Small intestine (tissue), 7 donors: ENCODE measurements at regions not wholly inside any gene's neighbourhood (a gene's known extent, or its start where the extent isn't known, plus 50 kb on each side); places are given as distances from the start of the nearest gene placed in this dataset.
"Not testable (repeated sequence)": the region's sequence is repeated elsewhere in the genome, so short reads cannot be mapped to it uniquely, and the experiment has no call there.

Source experiments
- DNase-seq, 2 donors: peaks; one replicate each; pipeline versions ENCODE4 v3.0.0 to v3.0.0-alpha.2; 2013
- FAIRE-seq: peaks from 2 replicates; lab custom pipeline; 2012; peaks lifted over from hg19 to GRCh38; lab: Jason Lieb, UNC
- H3K27ac ChIP-seq, 3 donors: one replicate each; pipeline ENCODE4 v1.5.1; 2013; ENCODE audit warnings: low read length in 2 of 3, mild to moderate bottlenecking in 2 of 3, control low read depth in 1 of 3, inconsistent platforms in 1 of 3, low read depth in 1 of 3, moderate library complexity in 1 of 3
- H3K27me3 ChIP-seq, 3 donors: one replicate each; pipeline ENCODE4 v1.6.1; 2013; ENCODE audit warnings: low read length in 3 of 3, inconsistent platforms in 1 of 3; ENCODE audit not compliant: control insufficient read depth in 3 of 3, insufficient read depth in 3 of 3
- H3K36me3 ChIP-seq, 3 donors: one replicate each; pipeline ENCODE4 v1.6.1; 2013; ENCODE audit warnings: low read length in 3 of 3, inconsistent platforms in 1 of 3, low read depth in 1 of 3, mild to moderate bottlenecking in 1 of 3, moderate library complexity in 1 of 3; ENCODE audit not compliant: control insufficient read depth in 3 of 3, insufficient read depth in 2 of 3
- H3K4me1 ChIP-seq, 3 donors: one replicate each; pipeline ENCODE4 v1.6.1; 2013; ENCODE audit warnings: low read length in 2 of 3, inconsistent platforms in 1 of 3, low read depth in 1 of 3, mild to moderate bottlenecking in 1 of 3, moderate library complexity in 1 of 3; ENCODE audit not compliant: control insufficient read depth in 3 of 3, insufficient read depth in 2 of 3
- H3K4me3 ChIP-seq, 3 donors: one replicate each; pipeline ENCODE4 v1.5.1; 2013; ENCODE audit warnings: low read length in 3 of 3, control low read depth in 1 of 3, inconsistent platforms in 1 of 3, low read depth in 1 of 3, mild to moderate bottlenecking in 1 of 3, moderate library complexity in 1 of 3
- H3K9me3 ChIP-seq, 2 donors: one replicate each; pipeline ENCODE4 v1.6.1; 2013; ENCODE audit warnings: low read depth in 1 of 2, low read length in 1 of 2; ENCODE audit not compliant: control insufficient read depth in 2 of 2, insufficient read depth in 1 of 2
- WGBS, 3 donors: extraction: QIAGEN DNeasy Blood & Tissue Kit; methylation state at CpG; one replicate each; pipeline ENCODE4 v1.1.7; 2013; 5-methylcytosine and 5-hydroxymethylcytosine counted together
- donor health status: healthy with polysubstance abuse.
- donor health status: control.
- donor health status: control.
- donor health status: Bipolar disorder and iron deficiency.
- donor health status: healthy.

DNA sequence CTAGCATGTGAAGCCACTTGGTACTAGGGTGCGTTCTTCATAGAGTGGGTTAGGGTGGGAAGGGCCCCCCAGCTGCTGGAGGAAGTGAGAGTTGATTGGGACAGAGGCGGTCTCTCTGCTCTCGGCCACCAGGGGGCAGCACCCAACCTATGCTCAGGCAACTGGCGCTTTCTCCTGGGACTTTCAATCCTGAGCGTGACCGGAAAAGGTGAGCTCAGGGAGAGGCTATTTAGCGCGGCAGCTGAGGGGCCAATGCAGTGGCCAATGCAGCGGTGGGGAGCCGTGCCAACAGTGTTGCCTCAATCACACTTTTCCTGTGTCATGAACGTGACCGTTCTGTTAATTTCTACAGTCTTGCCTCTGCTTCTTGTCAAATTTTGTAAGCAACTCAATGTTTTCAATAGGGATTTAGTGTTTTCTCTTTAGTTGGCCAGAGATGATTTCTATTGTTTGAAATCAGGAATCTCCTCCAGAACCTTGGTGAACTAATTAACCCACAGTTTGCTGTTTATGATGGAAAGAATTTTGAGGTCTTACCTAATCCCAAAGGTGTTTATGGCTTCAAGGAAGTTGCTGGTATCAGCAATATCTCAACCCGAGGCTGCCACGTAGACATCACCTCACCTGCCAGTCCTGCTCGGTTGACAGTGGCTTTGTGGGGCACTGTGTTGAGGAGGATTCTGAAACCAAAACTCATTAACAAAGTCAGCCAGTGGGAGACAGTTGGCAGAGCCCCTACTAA is 67.9 kb upstream of the PDZD8 start:
- peaks cover 0 to 3% (median 2%) of the 10 kb centered on the region in 3 donors for H3K27me3 ChIP-seq
- H3K27ac ChIP-seq: peak overlapping the region in 2 of 3 donors; percentile 15 to 51
- peak; percentile 85 to 88 for DNase-seq
- peaks cover 0 to 6% of the 10 kb centered on the region in 2 donors for H3K9me3 ChIP-seq
- WGBS, 3 donors: 11 to 20% (median 15%) methylated on average over 15 of the region's 15 CpGs
- peak overlapping the region in 1 of 3 donors; percentile 15 for H3K4me3 ChIP-seq
- no peak for FAIRE-seq
- peaks cover 0 to 8% (median 0%) of the 10 kb centered on the region in 3 donors for H3K4me1 ChIP-seq
- no peaks in the 10 kb centered on the region for H3K36me3 ChIP-seq

DNA sequence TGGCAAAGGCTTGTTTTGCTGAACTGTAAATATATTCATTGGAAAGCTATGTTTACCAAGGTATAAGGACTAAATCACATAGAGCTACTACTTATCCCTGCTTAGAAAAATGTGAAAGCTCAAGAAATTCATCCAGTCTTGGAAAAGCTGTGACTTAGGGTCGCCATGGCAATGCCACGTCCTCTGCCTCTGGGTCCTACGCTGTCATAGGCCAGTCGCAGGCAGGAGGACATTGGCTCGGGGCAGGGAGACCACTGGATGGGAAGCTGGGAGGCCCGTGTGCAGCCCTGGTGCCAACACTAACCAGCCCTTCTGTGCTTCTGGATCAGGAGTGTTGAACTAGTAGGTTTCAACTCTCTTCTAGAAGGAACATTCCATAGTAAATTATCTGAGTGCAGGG is 67.3 kb upstream of the PDZD8 start:
- Histone ChIP-seq H3K27ac (no peak overlapping the region), H3K36me3 (no peaks in the 10 kb centered on the region), H3K9me3 (peaks cover 0 to 6% of the 10 kb centered on the region in 2 donors), H3K27me3 (peaks cover 0 to 3% (median 2%) of the 10 kb centered on the region in 3 donors), H3K4me3 (no peak overlapping the region), H3K4me1 (peaks cover 0 to 8% (median 0%) of the 10 kb centered on the region in 3 donors)
- WGBS, 3 donors: 74 to 78% (median 76%) methylated on average over 6 of the region's 6 CpGs
- no peak for DNase-seq
- no peak for FAIRE-seq

- H3K4me1 ChIP-seq: peaks cover 0 to 8% (median 0%) of the 10 kb centered on the region in 3 donors
- peaks cover 0 to 6% of the 10 kb centered on the region in 2 donors for H3K9me3 ChIP-seq
- WGBS, 3 donors: 63 to 71% (median 66%) methylated on average over 6 of the region's 6 CpGs
- H3K36me3 ChIP-seq: no peaks in the 10 kb centered on the region
- no peak overlapping the region for H3K27ac ChIP-seq
- H3K27me3 ChIP-seq: peaks cover 0 to 2% (median under 1%) of the 10 kb centered on the region in 3 donors
- no peak overlapping the region for H3K4me3 ChIP-seq
- FAIRE-seq: no peak
- DNase-seq: no peak
Observed at GRCh38 chr10:117441812-117442443, 66.7 kb upstream of the PDZD8 start.

- Histone ChIP-seq H3K9me3 (peaks cover 0 to 6% of the 10 kb centered on the region in 2 donors), H3K4me1 (peaks cover 0 to 8% (median 0%) of the 10 kb centered on the region in 3 donors), H3K27ac (no peak overlapping the region), H3K27me3 (peaks cover 0 to 2% (median 0%) of the 10 kb centered on the region in 3 donors), H3K36me3 (no peaks in the 10 kb centered on the region), H3K4me3 (no peak overlapping the region)
- whole genome bisulfite sequencing, 3 donors: 73 to 91% (median 79%) methylated on average over 6 of the region's 6 CpGs
- no peak for FAIRE-seq
- DNase-seq: no peak
Observed at GRCh38 chr10:117441361-117441760, 66.1 kb upstream of the PDZD8 start.

GRCh38 chr10:117439243-117439912 is 64.1 kb upstream of the PDZD8 start:
- no peaks in the 10 kb centered on the region for H3K36me3 ChIP-seq
- WGBS, 3 donors: 26 to 57% (median 47%) methylated on average over 4 of the region's 4 CpGs
- peaks cover 0 to 2% (median 0%) of the 10 kb centered on the region in 3 donors for H3K27me3 ChIP-seq
- peaks cover 0 to 8% (median 0%) of the 10 kb centered on the region in 3 donors for H3K4me1 ChIP-seq
- DNase-seq (no peak), FAIRE-seq (no peak)
- no peak overlapping the region for H3K27ac ChIP-seq
- H3K9me3 ChIP-seq: no peaks in the 10 kb centered on the region
- H3K4me3 ChIP-seq: no peak overlapping the region

DNA sequence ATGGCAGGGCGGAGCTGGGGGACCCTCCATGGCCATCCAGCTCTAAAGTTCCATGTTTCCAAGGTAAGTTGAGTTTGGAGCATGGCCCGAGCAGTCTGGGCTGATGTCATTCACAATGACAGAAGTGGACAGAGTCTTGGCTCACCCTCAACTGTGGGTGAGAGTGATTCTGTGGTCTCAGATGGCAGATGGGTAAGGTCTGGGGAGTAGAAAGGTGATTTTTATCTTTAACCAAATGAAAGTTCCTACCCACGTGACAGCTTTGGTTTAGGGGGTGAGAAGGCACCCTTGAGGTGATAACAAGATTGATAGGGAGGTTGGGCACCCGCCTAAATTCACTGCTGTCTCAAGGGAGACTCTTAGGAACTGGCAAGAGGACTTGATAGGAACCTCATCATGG is 57.6 kb upstream of the PDZD8 start:
- no peaks in the 10 kb centered on the region for H3K9me3 ChIP-seq
- no peak overlapping the region for H3K27ac ChIP-seq
- H3K4me1 ChIP-seq: no peaks in the 10 kb centered on the region
- no peaks in the 10 kb centered on the region for H3K36me3 ChIP-seq
- 58 to 71% (median 62%) methylated on average over 4 of the region's 4 CpGs for WGBS, 3 donors
- DNase-seq (no peak), FAIRE-seq (no peak)
- H3K27me3 ChIP-seq: no peaks in the 10 kb centered on the region
- no peak overlapping the region for H3K4me3 ChIP-seq

DNA sequence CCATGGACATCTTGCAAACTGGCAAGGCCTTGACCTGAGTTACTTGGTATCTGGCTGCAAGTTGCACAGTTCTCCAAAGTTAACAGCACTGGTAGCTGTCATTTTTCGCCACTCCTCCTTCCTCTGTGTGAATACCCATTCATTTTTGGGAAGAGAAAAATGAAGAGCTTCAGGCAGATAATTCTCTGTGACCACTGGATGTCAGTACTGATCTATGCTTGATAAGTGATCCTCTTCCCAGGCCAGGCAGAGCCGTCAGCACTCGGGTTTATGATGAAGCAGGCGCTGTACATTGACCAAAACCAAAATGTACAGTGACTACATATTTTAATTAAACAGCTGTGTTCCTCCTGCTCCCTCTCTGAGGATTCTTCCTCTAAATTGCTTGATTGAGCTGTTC is 55.9 kb upstream of the PDZD8 start:
- no peaks in the 10 kb centered on the region for H3K4me1 ChIP-seq
- H3K36me3 ChIP-seq: no peaks in the 10 kb centered on the region
- no peak overlapping the region for H3K4me3 ChIP-seq
- H3K27ac ChIP-seq: no peak overlapping the region
- H3K9me3 ChIP-seq: no peaks in the 10 kb centered on the region
- no peaks in the 10 kb centered on the region for H3K27me3 ChIP-seq
- 74 to 90% (median 79%) methylated on average over 4 of the region's 4 CpGs for WGBS, 3 donors
- FAIRE-seq: no peak
- DNase-seq: no peak

DNA sequence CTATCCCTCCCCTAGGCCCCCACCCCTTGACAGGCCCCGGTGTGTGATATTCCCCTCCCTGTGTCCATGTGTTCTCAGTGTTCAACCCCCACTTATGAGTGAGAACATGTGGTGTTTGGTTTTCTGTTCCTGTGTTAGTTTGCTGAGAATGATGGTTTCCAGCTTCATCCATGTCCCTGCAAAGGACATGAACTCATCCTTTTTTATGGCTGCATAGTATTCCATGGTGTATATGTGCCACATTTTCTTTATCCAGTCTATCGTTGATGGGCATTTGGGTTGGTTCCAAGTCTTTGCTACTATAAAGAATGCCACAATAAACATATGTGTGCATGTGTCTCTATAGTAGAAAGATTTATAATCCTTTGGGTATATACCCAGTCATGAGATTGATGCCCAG is 55.3 kb upstream of the PDZD8 start:
- not testable (repeated sequence) for H3K4me1 ChIP-seq, FAIRE-seq
- 85 to 97% (median 94%) methylated on average over 2 of the region's 2 CpGs for WGBS, 3 donors

More for the DNA sequence above, 55.3 kb upstream of the PDZD8 start:
- H3K27ac ChIP-seq, H3K27me3 ChIP-seq, H3K36me3 ChIP-seq, H3K9me3 ChIP-seq, H3K4me3 ChIP-seq, DNase-seq: not testable (repeated sequence)
